Spinal cord (tissue), 9 donors: ENCODE measurements at regions not wholly inside any gene's neighbourhood (a gene's known extent, or its start where the extent isn't known, plus 50 kb on each side); places are given as distances from the start of the nearest gene placed in this dataset.

Source experiments
- DNase-seq, 6 donors: peaks; one replicate each; pipeline versions ENCODE4 v3.0.0 to v3.0.0-alpha.2; 2013 to 2015; ENCODE audit warnings: low spot score in 6 of 6, low read depth in 4 of 6
- H3K27ac ChIP-seq: one replicate; pipeline ENCODE4 v1.5.1; 2013; ENCODE audit warnings: low read depth, low read length, control low read depth
- H3K27me3 ChIP-seq: one replicate; pipeline ENCODE4 v1.6.1; 2013; ENCODE audit warnings: low read length; ENCODE audit not compliant: control insufficient read depth, insufficient read depth
- H3K36me3 ChIP-seq: one replicate; pipeline ENCODE4 v1.6.1; 2013; ENCODE audit warnings: low read length; ENCODE audit not compliant: control insufficient read depth, insufficient read depth
- H3K4me1 ChIP-seq: one replicate; pipeline ENCODE4 v1.6.1; 2013; ENCODE audit warnings: low read length; ENCODE audit not compliant: control insufficient read depth, insufficient read depth
- H3K4me3 ChIP-seq: one replicate; pipeline ENCODE4 v1.5.1; 2013; ENCODE audit warnings: low read depth, low read length, control low read depth
- H3K9me3 ChIP-seq: one replicate; pipeline ENCODE4 v1.6.1; 2013; ENCODE audit warnings: low read length; ENCODE audit not compliant: control insufficient read depth, insufficient read depth
- WGBS: methylation state at CpG from one replicate; pipeline ENCODE4 v1.1.5; 2013; ENCODE audit warnings: missing lambda C conversion rate; ENCODE audit not compliant: insufficient coverage; 5-methylcytosine and 5-hydroxymethylcytosine counted together
- donor health status: healthy.

DNA sequence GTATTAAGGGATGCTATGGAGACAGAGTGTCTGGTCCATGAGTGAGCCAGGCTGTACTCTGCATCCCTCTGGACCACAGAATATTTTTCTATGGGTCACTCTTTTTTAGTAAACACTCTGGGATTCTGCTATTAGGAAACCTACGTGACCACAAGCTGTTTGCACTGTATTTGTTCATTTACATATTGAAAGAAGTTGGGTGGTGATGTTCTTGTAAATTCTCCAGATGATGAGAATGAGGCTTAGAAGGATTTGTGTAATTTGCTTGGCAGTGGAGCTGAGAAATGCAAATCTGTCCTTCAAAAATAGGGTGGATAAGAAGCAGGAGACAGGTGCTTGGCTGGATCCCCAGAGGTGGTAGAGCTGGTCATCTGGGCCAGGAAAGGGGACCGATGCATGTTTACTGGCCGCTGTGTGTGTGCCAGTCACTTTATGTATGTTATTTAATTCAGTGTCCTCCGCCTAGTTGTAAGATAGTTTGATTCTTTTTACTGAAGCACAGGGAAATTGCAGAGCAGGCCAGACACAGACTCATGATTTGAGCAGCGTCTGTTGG is 63.7 kb upstream of the HEPHL1 start:
- WGBS: 88% methylated on average over 4 of the region's 5 CpGs
- DNase-seq: peak in 1 of 6 donors; percentile 11
- H3K4me1 ChIP-seq: no peaks in the 10 kb centered on the region

GRCh38 chr11:93958991-93959390 is 62.2 kb upstream of the HEPHL1 start:
- no peaks in the 10 kb centered on the region for H3K4me1 ChIP-seq
- WGBS: 79% methylated on average over 3 of the region's 3 CpGs
- H3K4me3 ChIP-seq: no peak overlapping the region
- DNase-seq: peak in 1 of 6 donors; percentile 12
- H3K27me3 ChIP-seq: no peaks in the 10 kb centered on the region
- no peaks in the 10 kb centered on the region for H3K9me3 ChIP-seq
- no peaks in the 10 kb centered on the region for H3K36me3 ChIP-seq
- no peak overlapping the region for H3K27ac ChIP-seq

More for the DNA sequence above, 63.7 kb upstream of the HEPHL1 start:
- Histone ChIP-seq H3K36me3 (no peaks in the 10 kb centered on the region), H3K4me3 (no peak overlapping the region), H3K9me3 (no peaks in the 10 kb centered on the region), H3K27me3 (no peaks in the 10 kb centered on the region), H3K27ac (no peak overlapping the region)

- Histone ChIP-seq H3K4me3 (no peak overlapping the region), H3K4me1 (no peaks in the 10 kb centered on the region), H3K27me3 (no peaks in the 10 kb centered on the region), H3K9me3 (no peaks in the 10 kb centered on the region), H3K36me3 (no peaks in the 10 kb centered on the region), H3K27ac (no peak overlapping the region)
- no peak for DNase-seq
- WGBS: 87% methylated on average over 5 of the region's 5 CpGs
These were observed 61.5 kb upstream of the HEPHL1 start for GRCh38 chr11:93959663-93960062.

GRCh38 chr11:93963072-93963471 is 58.1 kb upstream of the HEPHL1 start:
- WGBS: 55% methylated on average over 1 of the region's 2 CpGs
- Histone ChIP-seq H3K4me3 (no peak overlapping the region), H3K27me3 (no peaks in the 10 kb centered on the region), H3K36me3 (no peaks in the 10 kb centered on the region), H3K9me3 (no peaks in the 10 kb centered on the region), H3K27ac (no peak overlapping the region), H3K4me1 (no peaks in the 10 kb centered on the region)
- DNase-seq: no peak

GRCh38 chr11:93967258-93967657 is 53.9 kb upstream of the HEPHL1 start:
- Histone ChIP-seq H3K27ac (no peak overlapping the region), H3K27me3 (no peaks in the 10 kb centered on the region), H3K36me3 (no peaks in the 10 kb centered on the region), H3K4me1 (no peaks in the 10 kb centered on the region), H3K9me3 (no peaks in the 10 kb centered on the region), H3K4me3 (no peak overlapping the region)
- 100% methylated on average over 1 of the region's 4 CpGs for WGBS
- no peak for DNase-seq

- Histone ChIP-seq H3K27me3 (no peaks in the 10 kb centered on the region), H3K4me3 (no peak overlapping the region), H3K27ac (no peak overlapping the region), H3K4me1 (no peaks in the 10 kb centered on the region), H3K9me3 (no peaks in the 10 kb centered on the region), H3K36me3 (no peaks in the 10 kb centered on the region)
- no peak for DNase-seq
- 94% methylated on average over 2 of the region's 5 CpGs for WGBS
These were observed 53.2 kb upstream of the HEPHL1 start for GRCh38 chr11:93967944-93968343.

DNA sequence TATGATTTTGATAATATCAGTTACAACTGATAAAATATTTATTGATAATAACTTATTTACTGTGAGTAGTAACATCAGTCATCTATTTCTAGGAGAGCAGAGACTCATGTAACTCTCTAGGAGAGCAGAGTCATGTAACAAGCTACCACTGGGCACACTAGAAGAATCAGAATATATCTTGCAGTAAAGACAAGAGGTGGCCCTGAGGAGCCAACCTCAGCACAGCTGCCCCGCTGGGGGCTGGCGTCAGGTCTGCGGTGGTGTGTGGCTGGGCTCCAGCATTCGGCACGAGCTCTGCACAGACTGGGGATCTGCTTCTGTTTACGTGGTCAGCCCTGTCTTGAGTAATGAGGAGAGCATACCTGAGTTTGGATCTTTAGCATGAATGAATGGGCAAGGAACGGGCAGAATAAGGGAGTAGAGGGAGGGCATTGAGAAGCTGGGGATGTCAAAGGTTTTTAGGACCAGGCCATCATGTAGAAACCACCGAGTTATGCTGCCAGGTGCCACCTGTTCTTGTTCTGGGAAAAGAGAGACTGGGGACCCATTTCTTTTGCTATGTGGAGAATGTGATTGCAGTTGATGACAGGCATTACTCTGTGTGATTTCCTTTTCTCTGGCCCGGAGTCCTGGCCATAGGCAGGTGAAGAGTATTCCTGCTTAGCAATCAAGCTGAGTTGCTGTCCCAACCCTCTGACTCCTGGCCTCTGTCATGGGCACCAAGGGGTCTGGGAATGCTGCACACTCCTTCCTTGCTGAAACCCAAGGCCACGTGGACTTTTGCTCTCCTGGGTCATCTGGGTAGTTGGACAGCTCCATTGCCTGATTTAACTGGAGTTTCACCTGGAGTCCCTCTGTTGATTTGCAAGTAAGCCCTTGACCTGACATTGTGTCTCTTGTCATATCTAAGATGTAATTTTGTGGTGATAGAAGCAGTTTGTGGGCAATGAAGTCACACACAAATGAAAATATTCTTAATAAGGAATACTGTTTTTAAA is 50.9 kb upstream of the HEPHL1 start:
- no peak for DNase-seq
- Histone ChIP-seq H3K4me1 (no peaks in the 10 kb centered on the region), H3K9me3 (no peaks in the 10 kb centered on the region), H3K27me3 (no peaks in the 10 kb centered on the region), H3K27ac (no peak overlapping the region), H3K4me3 (no peak overlapping the region), H3K36me3 (no peaks in the 10 kb centered on the region)
- 81% methylated on average over 9 of the region's 10 CpGs for WGBS
